Keratinocyte (primary cell): ENCODE measurements at regions not wholly inside any gene's neighbourhood (a gene's known extent, or its start where the extent isn't known, plus 50 kb on each side); places are given as distances from the start of the nearest gene placed in this dataset.

Experiments used
- CTCF ChIP-seq, 3 experiments: IDR thresholded peaks in 1 of 3; conservative IDR thresholded peaks in 1 of 3; optimal IDR thresholded peaks in 1 of 3; 2 replicates in 2 of 3; 3 replicates in 1 of 3; pipeline versions ENCODE3 to v1.5.1; 2011; ENCODE audit warnings: low read length in 3 of 3, mild to moderate bottlenecking in 3 of 3, moderate library complexity in 2 of 3, control low read depth in 1 of 3, inconsistent platforms in 1 of 3; ENCODE audit not compliant: insufficient read depth in 2 of 3; ENCODE audit errors: extremely low read depth in 1 of 3
- EZH2 ChIP-seq: IDR thresholded peaks from one replicate; pipeline ENCODE4 v1.6.1; 2012; ENCODE audit warnings: inconsistent platforms, mild to moderate bottlenecking, low read length, moderate library complexity

DNA sequence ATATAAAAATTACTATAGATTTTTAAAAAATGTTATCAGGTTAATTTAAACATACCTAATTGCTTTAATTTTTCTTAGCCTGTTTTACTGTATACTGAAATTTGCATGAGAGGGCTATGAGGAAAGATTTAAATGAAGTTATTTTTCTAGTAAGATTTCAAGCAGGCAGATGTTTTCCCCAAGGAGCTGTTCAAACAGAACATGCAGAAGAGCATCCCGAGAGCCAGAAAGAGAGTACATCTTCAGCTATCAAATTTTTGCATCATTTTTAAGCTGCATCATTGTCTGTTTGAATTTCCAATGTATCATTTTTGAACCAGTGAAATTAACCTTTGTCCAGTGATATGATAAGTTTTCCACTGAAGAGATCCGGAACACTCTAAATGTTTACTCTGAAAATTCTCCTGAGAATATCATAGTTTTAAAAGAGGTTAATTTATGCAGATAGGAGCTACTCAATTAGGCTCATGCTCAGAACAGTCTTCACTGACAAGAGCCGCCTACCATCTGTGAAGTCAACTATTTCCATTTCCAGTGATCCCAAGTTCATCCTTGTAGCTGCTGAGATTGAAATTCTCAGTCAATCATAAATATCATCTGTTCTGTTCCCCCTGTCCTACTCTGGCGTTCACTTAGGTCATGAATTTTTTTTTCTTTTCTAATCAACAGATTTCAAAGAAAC lies 467.7 kb upstream of the NBEA start:
- TF ChIP-seq CTCF (optimal IDR thresholded peaks at IDR 0.05 in 1 of 3, IDR thresholded peaks at IDR 0.05 in 1 of 3, conservative IDR thresholded peaks at IDR 0.05 in 1 of 3; ENCODE audit: extremely low read depth in 1 of 3, insufficient read depth in 2 of 3, low read length in 3 of 3) (no peak), EZH2 (no peak)
